Stimulated activated naive CD8-positive, alpha-beta T cell treated with anti-CD3 and anti-CD28 coated beads, Interleukin-15, amount 100 ng/mL, for 72 hours (primary cell): ENCODE measurements at regions not wholly inside any gene's neighbourhood (a gene's known extent, or its start where the extent isn't known, plus 50 kb on each side); places are given as distances from the start of the nearest gene placed in this dataset.
A peak's percentile ranks its signal among the peaks of the same experiment; 100 is the strongest.
"Not testable (repeated sequence)": the region's sequence is repeated elsewhere in the genome, so short reads cannot be mapped to it uniquely, and the experiment has no call there.

Source experiments
- ATAC-seq: fragments of 150-1000 bp; cut with Tn5 transposase; 2 replicates; pipeline ENCODE4 v1.10.0; 2021; ENCODE audit warnings: mild to moderate bottlenecking, moderate library complexity
- DNase-seq, 2 donors: peaks; one replicate each; pipeline ENCODE4 v3.0.0; 2021 to 2022
- H3K27ac Mint-ChIP-seq, 2 donors: one replicate each; pipeline ENCODE4 v1.8.0; 2022; ENCODE audit warnings: mild to moderate bottlenecking in 2 of 2, mixed read lengths in 2 of 2, moderate library complexity in 2 of 2
- H3K27me3 Mint-ChIP-seq: one replicate; pipeline ENCODE4 v1.8.0; 2022; ENCODE audit warnings: mixed read lengths
- H3K4me1 Mint-ChIP-seq: one replicate; pipeline ENCODE4 v1.8.0; 2022; ENCODE audit warnings: mild to moderate bottlenecking, mixed read lengths
- H3K4me3 Mint-ChIP-seq, 2 donors: one replicate each; pipeline ENCODE4 v1.8.0; 2022; ENCODE audit warnings: mild to moderate bottlenecking in 2 of 2, mixed read lengths in 2 of 2, moderate library complexity in 1 of 2
- H3K9me3 Mint-ChIP-seq, 2 donors: one replicate each; pipeline ENCODE4 v1.8.0; 2022; ENCODE audit warnings: mixed read lengths in 2 of 2

- peaks cover 5 to 15% of the 10 kb centered on the region in 2 donors for H3K9me3 Mint-ChIP-seq
- not testable (repeated sequence) for H3K4me1 Mint-ChIP-seq, H3K27ac Mint-ChIP-seq, H3K4me3 Mint-ChIP-seq, H3K27me3 Mint-ChIP-seq, DNase-seq, ATAC-seq
These were observed 136.2 kb downstream of the IGLL1 start for GRCh38 chr22:23443905-23444304.

- H3K4me3 Mint-ChIP-seq, ATAC-seq, H3K27ac Mint-ChIP-seq, H3K9me3 Mint-ChIP-seq, H3K4me1 Mint-ChIP-seq, DNase-seq, H3K27me3 Mint-ChIP-seq: not testable (repeated sequence)
These were observed 140.5 kb downstream of the IGLL1 start for GRCh38 chr22:23439581-23439980.

GRCh38 chr22:23438216-23438615 is 141.9 kb downstream of the IGLL1 start:
- H3K4me3 Mint-ChIP-seq: no peak overlapping the region

GRCh38 chr22:23437779-23438178 is 142.3 kb downstream of the IGLL1 start:
- H3K4me1 Mint-ChIP-seq: peaks cover 8% of the 10 kb centered on the region
- no peak for DNase-seq
- H3K4me3 Mint-ChIP-seq: no peak overlapping the region
- no peaks in the 10 kb centered on the region for H3K27me3 Mint-ChIP-seq
- H3K9me3 Mint-ChIP-seq: no peaks in the 10 kb centered on the region
- ATAC-seq: no peak
- H3K27ac Mint-ChIP-seq: no peak overlapping the region

More at GRCh38 chr22:23438216-23438615, 141.9 kb downstream of the IGLL1 start:
- ATAC-seq: no peak
- no peak for DNase-seq
- Mint-ChIP-seq H3K27ac (no peak overlapping the region), H3K4me1 (peaks cover 4% of the 10 kb centered on the region), H3K27me3 (no peaks in the 10 kb centered on the region), H3K9me3 (no peaks in the 10 kb centered on the region)

- ATAC-seq, H3K27ac Mint-ChIP-seq, H3K27me3 Mint-ChIP-seq, H3K9me3 Mint-ChIP-seq, DNase-seq, H3K4me3 Mint-ChIP-seq: not testable (repeated sequence)
- peaks cover 16% of the 10 kb centered on the region for H3K4me1 Mint-ChIP-seq
These were observed 143.0 kb downstream of the IGLL1 start for GRCh38 chr22:23437107-23437395.

- H3K27me3 Mint-ChIP-seq, ATAC-seq, H3K4me3 Mint-ChIP-seq, DNase-seq, H3K9me3 Mint-ChIP-seq, H3K27ac Mint-ChIP-seq: not testable (repeated sequence)
- H3K4me1 Mint-ChIP-seq: peaks cover 21% of the 10 kb centered on the region
These were observed 143.6 kb downstream of the IGLL1 start for GRCh38 chr22:23436354-23437106.

GRCh38 chr22:23435186-23435585 is 144.9 kb downstream of the IGLL1 start:
- peaks cover 22% of the 10 kb centered on the region for H3K4me1 Mint-ChIP-seq
- not testable (repeated sequence) for ATAC-seq, H3K4me3 Mint-ChIP-seq

GRCh38 chr22:23434198-23434830 is 145.8 kb downstream of the IGLL1 start:
- not testable (repeated sequence) for H3K4me3 Mint-ChIP-seq, H3K27me3 Mint-ChIP-seq
- peaks cover 22% of the 10 kb centered on the region for H3K4me1 Mint-ChIP-seq

More at GRCh38 chr22:23435186-23435585, 144.9 kb downstream of the IGLL1 start:
- H3K27me3 Mint-ChIP-seq, DNase-seq, H3K27ac Mint-ChIP-seq, H3K9me3 Mint-ChIP-seq: not testable (repeated sequence)

GRCh38 chr22:23433127-23434005 is 146.7 kb downstream of the IGLL1 start:
- H3K27ac Mint-ChIP-seq: peak overlapping the region in 1 of 2 donors; percentile 64
- H3K4me1 Mint-ChIP-seq: peaks cover 22% of the 10 kb centered on the region
- H3K27me3 Mint-ChIP-seq: not testable (repeated sequence)
- peak overlapping the region; percentile 67 to 77 for H3K4me3 Mint-ChIP-seq
- H3K9me3 Mint-ChIP-seq: peaks cover 9 to 12% of the 10 kb centered on the region in 2 donors
- ATAC-seq (peak; percentile 95), DNase-seq (peak; percentile 42 to 44)

More at GRCh38 chr22:23434198-23434830, 145.8 kb downstream of the IGLL1 start:
- not testable (repeated sequence) for H3K27ac Mint-ChIP-seq, ATAC-seq, DNase-seq
- H3K9me3 Mint-ChIP-seq: peaks cover 9 to 10% of the 10 kb centered on the region in 2 donors

- not testable (repeated sequence) for H3K27ac Mint-ChIP-seq, DNase-seq, H3K27me3 Mint-ChIP-seq
- Mint-ChIP-seq H3K4me1 (peaks cover 22% of the 10 kb centered on the region), H3K9me3 (peaks cover 12 to 19% of the 10 kb centered on the region in 2 donors), H3K4me3 (peak overlapping the region; percentile 67 to 77)
- ATAC-seq: peak; percentile 8
These were observed 147.4 kb downstream of the IGLL1 start for GRCh38 chr22:23432719-23433118.

- Mint-ChIP-seq H3K27ac (no peak overlapping the region), H3K27me3 (peaks cover 6% of the 10 kb centered on the region), H3K9me3 (peaks cover 14 to 21% of the 10 kb centered on the region in 2 donors), H3K4me1 (peaks cover 22% of the 10 kb centered on the region), H3K4me3 (no peak overlapping the region)
- no peak for DNase-seq
- no peak for ATAC-seq
These were observed 148.6 kb downstream of the IGLL1 start for GRCh38 chr22:23431337-23432072.

- H3K4me1 Mint-ChIP-seq: not testable (repeated sequence)
- peaks cover 7 to 13% of the 10 kb centered on the region in 2 donors for H3K9me3 Mint-ChIP-seq
These were observed 155.5 kb downstream of the IGLL1 start for GRCh38 chr22:23424551-23425068.

GRCh38 chr22:23424031-23424430 is 156.1 kb downstream of the IGLL1 start:
- Mint-ChIP-seq H3K27me3 (no peaks in the 10 kb centered on the region), H3K9me3 (peaks cover 5 to 9% of the 10 kb centered on the region in 2 donors), H3K4me1 (no peaks in the 10 kb centered on the region), H3K27ac (no peak overlapping the region), H3K4me3 (no peak overlapping the region)
- DNase-seq: no peak
- no peak for ATAC-seq

More at GRCh38 chr22:23424551-23425068, 155.5 kb downstream of the IGLL1 start:
- not testable (repeated sequence) for H3K27me3 Mint-ChIP-seq, ATAC-seq, H3K4me3 Mint-ChIP-seq, H3K27ac Mint-ChIP-seq, DNase-seq

GRCh38 chr22:23422281-23422680 is 157.8 kb downstream of the IGLL1 start:
- not testable (repeated sequence) for H3K27ac Mint-ChIP-seq, H3K9me3 Mint-ChIP-seq, H3K4me1 Mint-ChIP-seq, H3K4me3 Mint-ChIP-seq, DNase-seq, ATAC-seq, H3K27me3 Mint-ChIP-seq

- not testable (repeated sequence) for DNase-seq, H3K27me3 Mint-ChIP-seq, H3K27ac Mint-ChIP-seq, H3K4me3 Mint-ChIP-seq, H3K9me3 Mint-ChIP-seq, H3K4me1 Mint-ChIP-seq, ATAC-seq
These were observed 158.8 kb downstream of the IGLL1 start for GRCh38 chr22:23421300-23421699.
